A673 (cell line): ENCODE measurements at regions not wholly inside any gene's neighbourhood (a gene's known extent, or its start where the extent isn't known, plus 50 kb on each side); places are given as distances from the start of the nearest gene placed in this dataset.
"Not testable (repeated sequence)": the region's sequence is repeated elsewhere in the genome, so short reads cannot be mapped to it uniquely, and the experiment has no call there.

Source experiments
- BruUV-seq: library from RNA; stranded (reverse); fragments of 400-500 nt; replicated peaks from 2 replicates; lab custom pipeline; 2021; lab: Mats Ljungman, UMichigan
- CTCF ChIA-PET: fragments of 300-600 bp; sonication (Branson Sonifier 250); formaldehyde crosslinking; loops from one replicate; lab custom pipeline; 2022; ENCODE audit warnings: antibody characterized with exemption; lab: Charles Lee
- POLR2A ChIA-PET: fragments of 300-600 bp; sonication (Branson Sonifier 250); formaldehyde crosslinking; loops from one replicate; lab custom pipeline; 2022; ENCODE audit warnings: antibody characterized with exemption; ENCODE audit not compliant: low non-redundant PET; lab: Charles Lee
- DNase-seq: peaks from one replicate; pipeline ENCODE4 v3.0.0-alpha.2; 2015; ENCODE audit warnings: low spot score
- H3K27ac ChIP-seq: fragments of 200-600 bp; sonication (generic); 2 replicates; pipeline ENCODE4 v1.5.1; 2016; ENCODE audit warnings: mixed run types, low read depth, mild to moderate bottlenecking, mixed read lengths, antibody characterized with exemption, low read length; ENCODE audit not compliant: poor library complexity, severe bottlenecking
- H3K27me3 ChIP-seq: fragments of 200-600 bp; sonication (generic); replicated peaks from 2 replicates; pipeline ENCODE4 v1.6.1; 2017; ENCODE audit warnings: mixed run types, low read depth, mild to moderate bottlenecking, mixed read lengths, antibody characterized with exemption, low read length; ENCODE audit not compliant: insufficient read depth, poor library complexity
- H3K36me3 ChIP-seq: fragments of 200-600 bp; sonication (generic); 2 replicates; pipeline ENCODE4 v1.6.1; 2016; ENCODE audit warnings: mixed run types, mild to moderate bottlenecking, mixed read lengths, antibody characterized with exemption, low read length; ENCODE audit not compliant: insufficient read depth, poor library complexity, severe bottlenecking
- H3K4me1 ChIP-seq: fragments of 200-600 bp; sonication (generic); 2 replicates; pipeline ENCODE4 v1.6.1; 2017; ENCODE audit warnings: mixed run types, mild to moderate bottlenecking, mixed read lengths, antibody characterized with exemption, low read length; ENCODE audit not compliant: insufficient read depth, poor library complexity, severe bottlenecking
- H3K4me3 ChIP-seq: fragments of 200-600 bp; sonication (generic); 2 replicates; pipeline ENCODE4 v1.5.1; 2016; ENCODE audit warnings: low read depth, mixed run types, mild to moderate bottlenecking, mixed read lengths, low read length; ENCODE audit not compliant: poor library complexity, severe bottlenecking
- H3K9me3 ChIP-seq: fragments of 200-600 bp; sonication (generic); 2 replicates; pipeline ENCODE4 v1.6.1; 2016; ENCODE audit warnings: mixed run types, low read depth, mild to moderate bottlenecking, mixed read lengths, antibody characterized with exemption, low read length; ENCODE audit not compliant: poor library complexity, severe bottlenecking
- intact Hi-C: fragments of 100-400 bp; cut with micrococcal nuclease; formaldehyde crosslinking; loops from one replicate; pipeline ENCODE4 v1.10.0; 2022; ENCODE audit not compliant: unreplicated experiment

- CTCF ChIA-PET, intact Hi-C loops, BruUV-seq: not testable (repeated sequence)
Measured at GRCh38 chr7:150031733-150032132, 158.0 kb downstream of the ATP6V0E2 start.

DNA sequence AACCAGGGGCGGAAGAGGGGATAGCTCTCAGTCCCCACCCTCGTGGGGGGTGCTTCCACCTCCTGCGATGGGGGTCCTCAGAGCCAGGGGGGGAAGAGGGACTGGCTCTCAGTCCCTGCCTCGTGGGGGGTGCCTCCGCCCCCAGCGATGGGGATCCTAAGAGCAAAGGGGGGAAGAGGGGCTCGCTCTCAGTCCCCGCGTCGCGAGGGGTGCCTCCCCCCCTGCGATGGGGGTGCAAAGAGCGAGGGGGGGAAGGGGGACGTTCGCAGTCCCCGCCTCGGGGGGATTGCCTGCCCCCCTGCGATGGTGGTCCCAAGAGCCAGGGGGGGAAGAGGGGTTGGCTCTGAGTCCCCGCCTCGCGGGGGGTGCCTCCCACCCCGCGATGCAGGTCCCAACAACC, 159.9 kb downstream of the ATP6V0E2 start:
- H3K4me1 ChIP-seq, H3K4me3 ChIP-seq, DNase-seq, CTCF ChIA-PET, H3K27ac ChIP-seq, POLR2A ChIA-PET, H3K36me3 ChIP-seq, BruUV-seq, H3K9me3 ChIP-seq, intact Hi-C loops, H3K27me3 ChIP-seq: not testable (repeated sequence)

More at GRCh38 chr7:150031733-150032132, 158.0 kb downstream of the ATP6V0E2 start:
- H3K36me3 ChIP-seq, POLR2A ChIA-PET, H3K27me3 ChIP-seq, H3K4me3 ChIP-seq, DNase-seq, H3K9me3 ChIP-seq, H3K4me1 ChIP-seq, H3K27ac ChIP-seq: not testable (repeated sequence)

GRCh38 chr7:150035769-150036168, 162.0 kb downstream of the ATP6V0E2 start:
- H3K27ac ChIP-seq, CTCF ChIA-PET: not testable (repeated sequence)

GRCh38 chr7:150039061-150039460, 165.3 kb downstream of the ATP6V0E2 start:
- H3K36me3 ChIP-seq, H3K4me1 ChIP-seq, POLR2A ChIA-PET, BruUV-seq, H3K9me3 ChIP-seq, H3K27me3 ChIP-seq, CTCF ChIA-PET, DNase-seq, H3K27ac ChIP-seq, H3K4me3 ChIP-seq, intact Hi-C loops: not testable (repeated sequence)

More at GRCh38 chr7:150035769-150036168, 162.0 kb downstream of the ATP6V0E2 start:
- H3K4me1 ChIP-seq, H3K4me3 ChIP-seq, intact Hi-C loops, H3K9me3 ChIP-seq, POLR2A ChIA-PET, BruUV-seq, H3K36me3 ChIP-seq, H3K27me3 ChIP-seq, DNase-seq: not testable (repeated sequence)

- H3K27me3 ChIP-seq, H3K4me3 ChIP-seq, H3K36me3 ChIP-seq, H3K9me3 ChIP-seq, H3K27ac ChIP-seq, DNase-seq, CTCF ChIA-PET, H3K4me1 ChIP-seq, BruUV-seq, POLR2A ChIA-PET: not testable (repeated sequence)
- intact Hi-C loops = loop anchor here (10.0 kb wide), 1 partner anchor 237 kb away; no protein-coding TSS in a partner anchor
Measured at GRCh38 chr7:150042281-150042680, 168.5 kb downstream of the ATP6V0E2 start.

DNA sequence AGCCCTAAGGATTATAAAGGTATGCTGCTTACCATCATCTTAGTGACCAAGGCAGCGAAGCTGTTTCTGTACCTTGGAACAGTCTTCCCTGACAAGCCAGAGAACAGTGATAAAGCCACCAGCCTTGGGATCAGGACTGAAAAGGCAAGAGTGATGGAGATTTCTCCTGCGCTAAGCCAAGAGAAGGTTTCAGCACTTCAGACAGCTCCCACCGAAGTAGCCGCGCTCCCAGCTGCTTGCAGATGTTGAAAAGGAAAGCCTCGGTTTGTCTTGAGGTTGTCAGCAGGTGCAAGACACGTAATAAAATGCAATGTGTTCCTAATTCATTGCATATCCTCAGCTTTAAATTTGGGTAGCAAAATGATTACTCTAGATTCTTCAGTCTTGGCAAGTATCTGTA, 171.0 kb downstream of the ATP6V0E2 start:
- BruUV-seq, H3K9me3 ChIP-seq, H3K4me1 ChIP-seq, CTCF ChIA-PET, H3K36me3 ChIP-seq, H3K27me3 ChIP-seq, H3K4me3 ChIP-seq, POLR2A ChIA-PET, H3K27ac ChIP-seq: not testable (repeated sequence)
- DNase-seq = peak; percentile 28
- intact Hi-C loops = loop anchor here (5.0 to 10.0 kb wide), 2 partner anchors 162 to 240 kb away; no protein-coding TSS in a partner anchor
